ENCODE measurements at regions not wholly inside any gene's neighbourhood (a gene's known extent, or its start where the extent isn't known, plus 50 kb on each side); places are given as distances from the start of the nearest gene placed in this dataset.

GRCh38 chr11:70713988-70714665 lies 315.8 kb downstream of the CTTN start:
- H3K9ac ChIP-seq (ENCODE audit: insufficient read depth in 1 of 2, low read depth in 2 of 2, low read length in 2 of 2) = no peak overlapping the region
- intact Hi-C loops (cut with micrococcal nuclease) = no loop called here

GRCh38 chr11:70715166-70715951 lies 317.0 kb downstream of the CTTN start:
- intact Hi-C loops (cut with micrococcal nuclease) = no loop called here
- ATAC-seq (no peak), DNase-seq (ENCODE audit: extremely low read depth in 1 of 4, low spot score in 3 of 4) (no peak), FAIRE-seq (no peak)
- in situ Hi-C loops (cut with MboI) = no loop called here
- Histone ChIP-seq H4K20me1 (replicated peaks; ENCODE audit: control insufficient read depth, insufficient read depth, low read length) (peaks cover under 1% of the 10 kb centered on the region), H3K27ac (ENCODE audit: extremely low read depth, low read depth, low read length) (no peak overlapping the region), H3K36me3 (ENCODE audit: control insufficient read depth, insufficient read depth, low read length) (no peaks in the 10 kb centered on the region), H3K4me3 (no peak overlapping the region), H3K79me2 (ENCODE audit: control insufficient read depth, insufficient read depth, low read length) (no peaks in the 10 kb centered on the region), H3K9ac (ENCODE audit: insufficient read depth in 1 of 2, low read depth in 2 of 2, low read length in 2 of 2) (no peak overlapping the region), H3K4me2 (ENCODE audit: insufficient read depth, low read length) (no peak overlapping the region), H3K4me1 (replicated peaks in 1 of 2; ENCODE audit: control insufficient read depth in 2 of 2, insufficient read depth in 2 of 2, low read length in 2 of 2) (peaks cover 0 to 4% of the 10 kb centered on the region in 2 experiments; a peak in 2 of 5 replicates), H3K9me1 (ENCODE audit: control insufficient read depth, insufficient read depth, low read length) (no peaks in the 10 kb centered on the region), H3K27me3 (ENCODE audit: control insufficient read depth in 2 of 2, insufficient read depth in 2 of 2, low read length in 2 of 2) (peaks cover 30 to 85% of the 10 kb centered on the region in 2 experiments; a peak in 4 of 5 replicates), H3K9me3 (replicated peaks; ENCODE audit: control insufficient read depth, insufficient read depth, low read depth, low read length) (no peaks in the 10 kb centered on the region), H2AFZ (ENCODE audit: low read depth, low read length) (no peak overlapping the region)
- no TSS peak for BruUV-seq (replicated peaks)
- 1% methylated on average over 15 of the region's 15 CpGs for WGBS (ENCODE audit: insufficient coverage, low coverage, missing lambda C conversion rate)
- ChIA-PET CTCF (ENCODE audit: low intra/inter-chr PET ratio) (no interaction called here), POLR2A (interaction anchor here (0.7 to 1.2 kb wide), 2 partner anchors 80 to 211 kb away, joined by 4 to 7 read pairs; no protein-coding TSS in a partner anchor)
- no peak for TF ChIP-seq EGR1 (conservative IDR thresholded peaks at IDR 0.05)
- TF ChIP-seq BCOR (IDR thresholded peaks at IDR 0.05) = no peak
- TF ChIP-seq ZNF431 (CRISPR knock-in tag; IDR thresholded peaks at IDR 0.05) = no peak
- TF ChIP-seq ZBTB43 (CRISPR knock-in tag; IDR thresholded peaks at IDR 0.05) = no peak
- TF ChIP-seq MEF2A (IDR thresholded peaks at IDR 0.05; ENCODE audit: control insufficient read depth, low read depth, low read length) = no peak
- no peak for TF ChIP-seq MNT (conservative IDR thresholded peaks at IDR 0.05)
- TF ChIP-seq HES1 (IDR thresholded peaks at IDR 0.05; ENCODE audit: low read depth) = no peak
- no peak for TF ChIP-seq CGGBP1 (CRISPR knock-in tag; IDR thresholded peaks at IDR 0.05)
- TF ChIP-seq ELF4 (CRISPR knock-in tag; IDR thresholded peaks at IDR 0.05) = no peak

More at GRCh38 chr11:70713988-70714665, 315.8 kb downstream of the CTTN start:
- peaks cover 0 to 4% of the 10 kb centered on the region in 2 experiments; a peak in 2 of 5 replicates for H3K4me1 ChIP-seq (replicated peaks in 1 of 2; ENCODE audit: control insufficient read depth in 2 of 2, insufficient read depth in 2 of 2, low read length in 2 of 2)
- ChIA-PET CTCF (ENCODE audit: low intra/inter-chr PET ratio) (no interaction called here), POLR2A (interaction anchor here (0.6 to 1.0 kb wide), 2 partner anchors 11 to 85 kb away, joined by 3 read pairs; no protein-coding TSS in a partner anchor)
- no peak for ATAC-seq
- H3K36me3 ChIP-seq (ENCODE audit: control insufficient read depth, insufficient read depth, low read length) = no peaks in the 10 kb centered on the region
- H3K27me3 ChIP-seq (ENCODE audit: control insufficient read depth in 2 of 2, insufficient read depth in 2 of 2, low read length in 2 of 2) = peaks cover 33 to 87% of the 10 kb centered on the region in 2 experiments; a peak in 4 of 5 replicates
- H3K4me2 ChIP-seq (ENCODE audit: insufficient read depth, low read length) = no peak overlapping the region
- BruUV-seq (replicated peaks) = no TSS peak
- no peak for FAIRE-seq
- no peaks in the 10 kb centered on the region for H3K9me3 ChIP-seq (replicated peaks; ENCODE audit: control insufficient read depth, insufficient read depth, low read depth, low read length)
- no peaks in the 10 kb centered on the region for H3K79me2 ChIP-seq (ENCODE audit: control insufficient read depth, insufficient read depth, low read length)
- in situ Hi-C loops (cut with MboI) = no loop called here
- 0% methylated on average over 8 of the region's 10 CpGs for WGBS (ENCODE audit: insufficient coverage, low coverage, missing lambda C conversion rate)
- TF ChIP-seq NFIX (CRISPR knock-in tag; IDR thresholded peaks at IDR 0.05; ENCODE audit: low read depth) = no peak
- H3K27ac ChIP-seq (ENCODE audit: extremely low read depth, low read depth, low read length) = no peak overlapping the region
- no peaks in the 10 kb centered on the region for H3K9me1 ChIP-seq (ENCODE audit: control insufficient read depth, insufficient read depth, low read length)
- no peak overlapping the region for H2AFZ ChIP-seq (ENCODE audit: low read depth, low read length)
- H4K20me1 ChIP-seq (replicated peaks; ENCODE audit: control insufficient read depth, insufficient read depth, low read length) = no peaks in the 10 kb centered on the region; the same call in none of the 2 replicates
- H3K4me3 ChIP-seq = no peak overlapping the region
- DNase-seq (ENCODE audit: extremely low read depth in 1 of 4, low spot score in 3 of 4) = no peak

Measured in K562 (cell line).